ENCODE measurements at regions not wholly inside any gene's neighbourhood (a gene's known extent, or its start where the extent isn't known, plus 50 kb on each side); places are given as distances from the start of the nearest gene placed in this dataset.

DNA sequence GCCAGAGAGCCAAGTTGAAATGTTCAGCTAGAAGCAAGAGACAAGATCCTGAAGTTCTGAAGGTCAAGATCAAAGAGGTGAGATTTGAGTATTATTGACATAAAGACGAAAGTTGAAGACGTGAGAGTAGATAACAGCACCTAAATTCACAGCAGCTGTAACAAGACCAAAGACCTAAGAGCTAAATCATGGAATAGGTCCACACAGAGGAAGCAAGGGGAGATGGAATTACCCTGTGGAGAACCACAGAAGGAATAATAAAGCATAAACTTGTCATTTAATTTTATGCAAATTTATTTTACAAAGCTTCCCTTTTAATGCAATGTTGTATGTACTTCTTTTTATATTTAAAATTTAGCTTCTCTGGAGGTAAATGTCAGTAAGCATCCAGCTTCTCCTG is 523.7 kb downstream of the NR2F1-AS1 start:
- no peak for DNase-seq (ENCODE audit: low read depth in 2 of 2)

GRCh38 chr5:93055971-93056370 is 525.0 kb downstream of the NR2F1-AS1 start:
- no peak for DNase-seq (ENCODE audit: low read depth in 2 of 2)

DNA sequence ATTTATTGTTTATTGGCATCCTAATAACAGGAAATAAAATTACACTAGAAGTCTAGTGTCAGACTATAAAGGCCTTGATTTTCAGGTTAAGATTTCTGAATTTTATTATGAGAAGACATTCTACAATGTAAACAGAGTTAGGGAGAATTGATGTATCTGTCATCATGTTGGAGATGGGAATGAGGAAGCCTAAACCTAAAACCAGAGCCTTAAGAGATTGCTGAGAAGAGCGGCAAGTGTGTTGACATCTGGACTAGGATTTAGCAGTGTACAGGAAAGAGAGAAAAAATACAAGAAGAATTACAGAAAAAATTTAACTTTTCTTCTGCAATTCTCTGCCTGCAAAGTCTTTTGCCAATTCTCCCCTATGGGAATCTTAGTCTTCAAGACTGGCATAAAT is 525.5 kb downstream of the NR2F1-AS1 start:
- peak; percentile 22 to 31 for DNase-seq (ENCODE audit: low read depth in 2 of 2)

DNA sequence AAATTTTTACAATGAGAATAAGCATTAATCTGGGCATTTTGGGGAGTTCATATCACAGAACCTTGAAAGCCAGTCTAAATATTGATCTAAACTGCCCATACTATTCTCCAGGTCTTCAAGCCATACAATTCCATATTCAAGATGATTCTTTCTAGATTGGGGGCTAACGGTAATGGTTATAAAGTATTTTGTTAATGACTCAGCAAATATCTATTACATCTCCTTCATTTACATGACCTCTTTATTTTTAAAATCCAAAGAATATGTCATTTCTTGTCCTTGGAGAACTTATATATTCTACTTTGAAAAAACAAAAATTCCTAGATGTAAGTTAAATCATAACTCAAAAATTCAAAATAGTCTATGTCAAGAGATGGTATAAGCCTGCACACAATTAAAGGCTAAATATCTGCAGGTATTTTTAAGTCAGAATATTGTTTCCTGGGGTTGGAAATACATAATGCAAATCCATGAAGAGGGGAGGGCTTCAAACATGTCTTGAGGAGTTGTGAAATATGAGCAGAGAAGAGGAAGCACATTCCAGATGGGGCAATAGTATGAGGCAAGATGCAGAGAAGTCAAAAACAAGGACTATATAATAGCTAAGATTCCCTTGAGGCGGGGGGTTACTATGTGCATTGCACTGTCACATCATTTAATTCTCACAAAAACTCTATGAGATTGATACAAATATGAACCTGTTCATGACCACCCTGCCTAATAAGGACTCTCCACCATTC is 526.4 kb downstream of the NR2F1-AS1 start:
- peak in 1 of 2 experiments; percentile 27 for DNase-seq (ENCODE audit: low read depth in 2 of 2)

- no peak for DNase-seq (ENCODE audit: low read depth in 2 of 2)
These were observed 527.2 kb downstream of the NR2F1-AS1 start for GRCh38 chr5:93053825-93054224.

- no peak for DNase-seq (ENCODE audit: low read depth in 2 of 2)
These were observed 532.2 kb downstream of the NR2F1-AS1 start for GRCh38 chr5:93048858-93049257.

GRCh38 chr5:93044859-93045666 is 536.0 kb downstream of the NR2F1-AS1 start:
- no peak for DNase-seq (ENCODE audit: low read depth in 2 of 2)

- DNase-seq (ENCODE audit: low read depth in 2 of 2), result no peak
These were observed 541.1 kb downstream of the NR2F1-AS1 start for GRCh38 chr5:93039888-93040287.

DNA sequence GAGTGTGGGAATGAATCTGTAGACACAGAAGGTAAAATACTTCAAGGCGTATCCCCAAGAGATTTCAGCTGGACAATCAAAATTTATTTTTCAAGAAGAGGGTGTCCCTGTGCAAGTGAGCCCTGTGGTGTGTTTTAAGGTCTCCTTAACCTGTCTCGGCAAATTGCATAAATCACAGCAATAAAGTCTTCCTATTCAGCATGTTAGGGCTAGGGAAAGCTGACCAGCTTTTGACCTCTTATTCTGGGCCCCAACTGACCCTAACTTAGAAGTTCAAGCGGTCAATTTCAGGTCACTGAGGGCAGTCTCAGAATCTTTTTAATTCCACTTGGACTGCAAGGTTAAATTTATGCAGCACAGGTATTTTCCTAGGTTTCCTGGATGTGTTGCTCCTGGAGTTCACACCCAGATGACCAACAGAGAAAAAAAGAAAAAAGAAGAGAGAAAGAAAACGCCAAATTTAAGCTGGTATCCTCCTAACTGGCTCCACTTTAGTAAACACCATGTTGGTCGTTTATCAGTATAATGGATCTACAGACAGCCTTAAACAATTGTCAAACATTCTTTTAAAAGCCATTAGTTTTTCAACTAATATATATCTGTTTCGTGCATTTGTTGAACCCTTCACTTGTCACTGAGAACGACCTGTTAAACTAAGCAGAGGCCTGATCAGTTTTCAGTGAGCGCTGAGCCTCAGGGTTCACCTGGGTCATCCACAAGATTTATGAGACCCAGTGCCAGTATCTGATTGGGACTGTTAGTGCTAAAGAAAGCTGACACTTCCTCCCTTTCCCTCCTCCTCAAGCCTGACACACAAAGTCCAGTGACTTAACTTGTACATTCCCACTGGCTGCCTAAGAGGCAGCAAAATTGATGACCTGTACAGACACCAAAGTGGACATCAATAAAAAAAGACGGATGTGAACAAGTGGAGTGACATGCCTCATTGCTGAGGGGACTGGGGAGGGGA is 546.1 kb downstream of the NR2F1-AS1 start:
- no peak for DNase-seq (ENCODE audit: low read depth in 2 of 2)

DNA sequence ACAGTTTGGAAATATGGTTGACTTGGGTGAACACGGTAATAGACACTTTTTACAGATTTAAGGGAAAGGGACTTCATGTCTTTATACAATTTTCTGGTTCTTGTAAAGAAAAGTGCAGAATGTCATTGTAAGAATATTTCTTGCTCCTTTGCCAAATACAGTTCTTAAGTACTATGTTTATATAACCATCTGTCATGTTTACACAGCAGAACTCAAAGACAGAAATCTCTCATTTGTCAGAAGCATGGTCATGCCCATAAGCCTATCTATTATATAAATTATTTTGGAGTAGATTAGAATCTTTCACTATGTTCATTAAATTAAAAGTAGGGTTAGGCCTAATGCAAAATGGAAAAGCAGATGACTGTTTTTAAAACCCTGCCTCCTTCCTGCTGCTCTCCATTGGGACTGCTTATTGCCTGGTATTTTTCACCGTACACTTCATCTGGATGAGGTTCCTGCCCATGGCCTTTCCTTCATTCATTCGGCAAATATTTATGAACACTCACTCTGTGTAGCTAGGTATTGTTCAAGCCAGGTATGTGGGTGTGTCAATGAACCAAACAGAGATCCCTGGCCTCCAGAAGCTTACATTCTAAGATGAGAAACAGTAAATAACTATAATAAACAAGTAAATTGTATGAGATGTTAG is 558.1 kb downstream of the NR2F1-AS1 start:
- DNase-seq (ENCODE audit: low read depth in 2 of 2), result no peak

DNA sequence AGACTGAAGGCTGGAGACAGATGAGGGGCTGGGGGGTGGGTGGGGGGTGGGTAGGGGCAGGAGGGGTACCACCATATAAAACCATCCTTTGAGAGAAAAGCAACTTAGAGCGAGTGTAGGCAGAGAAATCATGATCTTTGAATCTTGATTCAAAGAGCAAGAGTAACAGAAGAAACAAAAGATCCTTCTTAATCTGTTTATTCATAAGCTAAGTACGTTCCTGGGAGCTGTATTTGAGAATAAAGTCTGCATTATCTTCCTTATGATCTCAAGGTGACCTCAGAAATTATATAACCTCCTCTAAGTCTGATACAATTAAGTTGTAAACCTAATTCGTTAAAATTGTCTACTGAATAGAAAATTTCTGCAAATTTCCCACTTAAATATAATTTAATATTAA is 558.8 kb downstream of the NR2F1-AS1 start:
- DNase-seq (ENCODE audit: low read depth in 2 of 2), result no peak

GRCh38 chr5:93019896-93020295 is 561.1 kb downstream of the NR2F1-AS1 start:
- DNase-seq (ENCODE audit: low read depth in 2 of 2), result no peak

- no peak for DNase-seq (ENCODE audit: low read depth in 2 of 2)
These were observed 562.6 kb downstream of the NR2F1-AS1 start for GRCh38 chr5:93018461-93018860.

DNA sequence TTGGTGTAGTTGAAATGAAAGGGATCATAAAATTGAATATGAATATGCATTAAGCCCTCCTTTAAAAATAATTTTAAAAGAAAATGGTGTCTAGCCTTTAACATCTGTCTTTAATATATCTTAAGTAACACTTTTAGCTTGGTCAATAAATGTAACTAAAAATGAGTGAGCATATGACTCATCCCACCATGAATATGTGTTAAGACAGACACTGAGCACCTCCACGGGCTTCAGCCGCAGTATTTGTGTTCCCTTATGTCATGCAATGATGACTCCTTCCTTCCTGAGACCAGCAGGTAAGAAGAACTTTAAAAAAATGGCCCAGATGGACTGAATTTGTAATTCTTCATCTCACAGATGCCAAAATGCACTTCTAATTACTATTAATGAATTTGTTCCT is 563.2 kb downstream of the NR2F1-AS1 start:
- peak; percentile 63 to 64 for DNase-seq (ENCODE audit: low read depth in 2 of 2)

DNA sequence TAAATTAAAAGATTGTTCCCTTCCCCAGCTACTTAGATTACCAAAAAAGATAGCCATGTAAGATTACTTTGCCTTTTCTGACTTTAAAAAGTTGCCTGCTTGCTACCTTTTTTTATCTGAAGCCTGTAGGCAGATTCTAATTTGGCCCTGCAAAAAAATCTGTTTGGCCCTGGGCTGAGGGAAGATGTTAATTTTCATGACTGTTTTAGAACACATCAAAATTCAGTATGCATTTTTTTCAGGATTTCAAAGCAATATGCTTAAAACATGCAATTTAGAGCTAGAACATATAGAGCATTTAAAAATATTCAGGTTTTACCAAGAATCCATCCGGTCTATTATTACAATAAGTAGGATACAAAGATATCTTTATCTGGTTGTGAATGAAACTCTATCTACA is 563.6 kb downstream of the NR2F1-AS1 start:
- DNase-seq (ENCODE audit: low read depth in 2 of 2), result no peak

DNA sequence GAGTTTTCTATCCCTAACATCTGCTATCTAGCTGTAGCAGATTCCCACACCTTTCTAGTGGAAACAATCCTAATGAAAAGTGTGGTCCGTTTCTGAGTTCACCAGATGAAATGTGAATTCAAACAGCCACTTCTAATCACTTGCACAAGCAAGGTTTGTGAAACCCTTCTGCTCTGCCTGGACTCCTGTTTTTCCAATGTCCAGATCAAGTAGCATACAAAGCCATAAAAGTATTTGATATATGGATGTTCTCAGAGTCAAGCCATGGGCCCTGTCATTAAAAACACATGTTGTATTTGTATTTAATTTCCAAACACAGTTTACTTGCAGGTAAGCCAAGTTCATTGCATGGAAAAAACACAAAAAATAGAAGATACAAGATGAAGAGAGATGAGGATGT is 570.4 kb downstream of the NR2F1-AS1 start:
- DNase-seq (ENCODE audit: low read depth in 2 of 2), result no peak

- no peak for DNase-seq (ENCODE audit: low read depth in 2 of 2)
These were observed 571.0 kb downstream of the NR2F1-AS1 start for GRCh38 chr5:93010037-93010436.

GRCh38 chr5:93008502-93009207 is 572.4 kb downstream of the NR2F1-AS1 start:
- no peak for DNase-seq (ENCODE audit: low read depth in 2 of 2)

DNA sequence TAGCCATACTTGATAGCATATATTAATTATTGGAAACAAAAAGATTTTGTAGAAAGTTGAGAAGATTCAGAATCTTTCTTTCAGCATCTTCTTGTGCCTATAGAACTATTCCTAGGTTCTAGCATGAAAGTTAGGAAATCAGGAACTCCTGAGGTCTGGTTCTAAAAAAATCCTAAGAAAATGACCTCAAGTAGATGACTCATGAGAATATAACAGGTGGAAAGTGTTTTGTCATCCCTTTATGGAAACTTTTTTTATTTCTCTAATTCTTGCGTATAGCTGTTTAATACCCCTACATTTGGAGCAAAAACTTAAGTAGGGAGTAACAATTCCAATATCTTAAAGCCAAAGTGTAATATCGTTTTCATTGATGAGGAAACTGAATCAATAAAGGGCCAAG is 574.1 kb downstream of the NR2F1-AS1 start:
- no peak for DNase-seq (ENCODE audit: low read depth in 2 of 2)

DNA sequence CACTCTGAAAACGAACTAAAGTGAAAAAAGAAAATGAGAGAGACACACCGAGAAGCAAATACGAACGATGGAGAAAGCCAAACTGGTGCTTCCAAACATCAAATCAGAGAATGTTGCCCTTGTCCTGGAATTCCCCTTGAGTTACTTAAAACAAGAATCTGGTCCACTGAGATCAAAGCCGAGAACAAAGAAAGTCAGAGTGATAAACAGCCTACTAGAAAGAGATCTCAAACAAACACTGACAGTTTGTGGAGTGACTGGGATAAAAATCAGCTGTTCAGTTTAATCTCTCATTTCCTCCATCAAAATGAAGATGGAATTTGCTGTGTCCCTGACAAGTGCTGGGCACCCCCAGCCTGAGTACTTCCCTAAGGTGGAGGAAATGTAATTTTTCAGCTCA is 582.6 kb downstream of the NR2F1-AS1 start:
- no peak for DNase-seq (ENCODE audit: low read depth in 2 of 2)

- no peak for DNase-seq (ENCODE audit: low read depth in 2 of 2)
These were observed 586.6 kb downstream of the NR2F1-AS1 start for GRCh38 chr5:92994392-92994791.
